ENCODE measurements at regions not wholly inside any gene's neighbourhood (a gene's known extent, or its start where the extent isn't known, plus 50 kb on each side); places are given as distances from the start of the nearest gene placed in this dataset.

DNA sequence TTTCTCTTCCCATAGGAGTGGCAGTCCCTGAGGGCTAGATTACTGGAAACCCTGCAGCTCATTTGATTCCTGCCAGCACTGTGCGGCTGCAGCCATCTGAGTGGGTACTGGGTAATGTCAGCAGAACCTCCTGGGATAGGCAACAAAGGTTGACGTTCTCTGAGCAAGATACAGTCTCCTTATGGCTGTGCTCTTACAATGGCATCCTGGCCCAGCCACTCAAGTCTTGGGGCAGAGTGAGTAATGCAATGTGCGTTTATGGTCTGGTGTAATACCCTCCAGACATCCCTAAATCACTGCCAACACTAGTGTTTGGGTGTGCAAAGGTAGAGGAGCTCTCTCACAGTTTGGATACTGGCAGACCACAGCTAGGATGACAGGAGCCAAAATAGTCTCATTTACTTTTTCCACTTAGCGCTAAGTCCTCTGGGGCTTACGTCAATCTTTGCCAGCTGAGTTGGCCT is 775.8 kb downstream of the ZNF385D start:
- TF ChIP-seq, protein P1, sequence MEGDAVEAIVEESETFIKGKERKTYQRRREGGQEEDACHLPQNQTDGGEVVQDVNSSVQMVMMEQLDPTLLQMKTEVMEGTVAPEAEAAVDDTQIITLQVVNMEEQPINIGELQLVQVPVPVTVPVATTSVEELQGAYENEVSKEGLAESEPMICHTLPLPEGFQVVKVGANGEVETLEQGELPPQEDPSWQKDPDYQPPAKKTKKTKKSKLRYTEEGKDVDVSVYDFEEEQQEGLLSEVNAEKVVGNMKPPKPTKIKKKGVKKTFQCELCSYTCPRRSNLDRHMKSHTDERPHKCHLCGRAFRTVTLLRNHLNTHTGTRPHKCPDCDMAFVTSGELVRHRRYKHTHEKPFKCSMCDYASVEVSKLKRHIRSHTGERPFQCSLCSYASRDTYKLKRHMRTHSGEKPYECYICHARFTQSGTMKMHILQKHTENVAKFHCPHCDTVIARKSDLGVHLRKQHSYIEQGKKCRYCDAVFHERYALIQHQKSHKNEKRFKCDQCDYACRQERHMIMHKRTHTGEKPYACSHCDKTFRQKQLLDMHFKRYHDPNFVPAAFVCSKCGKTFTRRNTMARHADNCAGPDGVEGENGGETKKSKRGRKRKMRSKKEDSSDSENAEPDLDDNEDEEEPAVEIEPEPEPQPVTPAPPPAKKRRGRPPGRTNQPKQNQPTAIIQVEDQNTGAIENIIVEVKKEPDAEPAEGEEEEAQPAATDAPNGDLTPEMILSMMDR (IDR thresholded peaks at IDR 0.05): no peak
- no peak for TF ChIP-seq POLR2A (IDR thresholded peaks at IDR 0.05)
